AG20443 (cell line): ENCODE measurements at regions not wholly inside any gene's neighbourhood (a gene's known extent, or its start where the extent isn't known, plus 50 kb on each side); places are given as distances from the start of the nearest gene placed in this dataset.

Experiments used
- DNase-seq: peaks from one replicate; pipeline ENCODE4 v3.0.0; 2012; ENCODE audit warnings: low spot score, mixed read lengths

GRCh38 chr4:31106419-31106818 is 386.2 kb downstream of the PCDH7 start:
- no peak for DNase-seq

- DNase-seq: no peak
Observed at GRCh38 chr4:31107362-31107761, 387.2 kb downstream of the PCDH7 start.

- no peak for DNase-seq
Observed at GRCh38 chr4:31108762-31109161, 388.6 kb downstream of the PCDH7 start.

GRCh38 chr4:31111790-31112189 is 391.6 kb downstream of the PCDH7 start:
- no peak for DNase-seq

GRCh38 chr4:31114816-31115215 is 394.6 kb downstream of the PCDH7 start:
- DNase-seq: no peak

GRCh38 chr4:31124008-31124585 is 403.9 kb downstream of the PCDH7 start:
- DNase-seq: no peak

GRCh38 chr4:31125061-31125460 is 404.9 kb downstream of the PCDH7 start:
- DNase-seq: no peak

GRCh38 chr4:31125496-31125895 is 405.3 kb downstream of the PCDH7 start:
- DNase-seq: no peak

- no peak for DNase-seq
Observed at GRCh38 chr4:31126881-31127398, 406.8 kb downstream of the PCDH7 start.

- DNase-seq: no peak
Observed at GRCh38 chr4:31130930-31131329, 410.8 kb downstream of the PCDH7 start.

GRCh38 chr4:31134720-31135119 is 414.6 kb downstream of the PCDH7 start:
- DNase-seq: no peak

- DNase-seq: no peak
Observed at GRCh38 chr4:31139767-31140166, 419.6 kb downstream of the PCDH7 start.

GRCh38 chr4:31141095-31141831 is 421.1 kb downstream of the PCDH7 start:
- DNase-seq: no peak

- DNase-seq: no peak
Observed at GRCh38 chr4:31141832-31142142, 421.6 kb downstream of the PCDH7 start.

- no peak for DNase-seq
Observed at GRCh38 chr4:31146366-31146765, 426.2 kb downstream of the PCDH7 start.

GRCh38 chr4:31148990-31149389 is 428.8 kb downstream of the PCDH7 start:
- DNase-seq: no peak

GRCh38 chr4:31156221-31156620 is 436.1 kb downstream of the PCDH7 start:
- no peak for DNase-seq

- DNase-seq: no peak
Observed at GRCh38 chr4:31160146-31160545, 440.0 kb downstream of the PCDH7 start.

- no peak for DNase-seq
Observed at GRCh38 chr4:31169846-31170245, 449.7 kb downstream of the PCDH7 start.

- no peak for DNase-seq
Observed at GRCh38 chr4:31171362-31171761, 451.2 kb downstream of the PCDH7 start.

- no peak for DNase-seq
Observed at GRCh38 chr4:31175242-31175910, 455.2 kb downstream of the PCDH7 start.

GRCh38 chr4:31183256-31183655 is 463.1 kb downstream of the PCDH7 start:
- DNase-seq: no peak

GRCh38 chr4:31185014-31185585 is 464.9 kb downstream of the PCDH7 start:
- DNase-seq: no peak
